ENCODE measurements at regions not wholly inside any gene's neighbourhood (a gene's known extent, or its start where the extent isn't known, plus 50 kb on each side); places are given as distances from the start of the nearest gene placed in this dataset.

DNA sequence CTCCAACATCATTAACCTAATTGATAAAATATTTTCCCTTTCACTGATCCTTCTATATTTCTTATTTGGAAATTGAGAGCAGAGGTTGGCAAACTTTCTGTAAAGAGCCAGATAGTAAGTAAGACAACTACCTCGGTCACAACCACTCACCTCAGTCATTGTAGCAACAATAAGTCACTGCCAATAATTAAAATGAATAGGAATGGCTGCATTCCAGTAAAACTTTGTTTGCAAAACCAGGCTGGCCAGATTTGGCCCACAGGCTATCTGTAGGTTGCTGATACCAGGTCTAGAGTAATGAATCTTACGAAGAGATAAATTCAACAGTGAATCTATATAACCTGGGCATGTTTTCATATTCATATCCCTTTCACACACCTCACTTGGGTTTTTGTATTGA lies 316.2 kb upstream of the TBC1D5 start:
- H3K4ac ChIP-seq (ENCODE audit: low read depth, low read length), result no peak overlapping the region
- no peak overlapping the region for H3K9ac ChIP-seq (ENCODE audit: extremely low read depth, insufficient read length, low read length)
- no peak overlapping the region for H3K18ac ChIP-seq (ENCODE audit: insufficient read length, low read depth, low read length)
- Mint-ChIP-seq H3K4me3 (no peak overlapping the region), H3K27me3 (ENCODE audit: low read depth) (no peaks in the 10 kb centered on the region), H3K36me3 (ENCODE audit: insufficient read depth in 1 of 3, low read depth in 3 of 3) (peaks cover 0 to 12% (median 6%) of the 10 kb centered on the region in 3 experiments; a peak in 3 of 7 replicates), H3K27ac (peak overlapping the region in 1 of 3 experiments; percentile 65; a peak in 1 of 7 replicates), H3K9me3 (peaks cover 3 to 4% of the 10 kb centered on the region in 2 experiments; a peak in 2 of 5 replicates), H3K4me1 (no peaks in the 10 kb centered on the region)
- no peak overlapping the region for H3K27ac ChIP-seq (ENCODE audit: insufficient read length, low read depth, low read length)
- no peak overlapping the region for H2AK5ac ChIP-seq (ENCODE audit: insufficient read length, low read length)
- DNase-seq, result no peak
- H2AFZ ChIP-seq (ENCODE audit: low read length), result no peak overlapping the region
- no peak overlapping the region for H2BK15ac ChIP-seq (ENCODE audit: low read depth, low read length)
- no peaks in the 10 kb centered on the region for H3K79me2 ChIP-seq (ENCODE audit: insufficient read depth, low read length)
- no peaks in the 10 kb centered on the region for H3K79me1 ChIP-seq (ENCODE audit: insufficient read depth, low read depth, low read length, poor library complexity, severe bottlenecking)
- H3K4me2 ChIP-seq (ENCODE audit: insufficient read depth, insufficient read length, low read length), result no peak overlapping the region
- H3K23ac ChIP-seq (ENCODE audit: insufficient read length, low read depth, low read length), result no peak overlapping the region
- no peak overlapping the region for H3K56ac ChIP-seq (ENCODE audit: insufficient read length, low read depth, low read length)
- no peak overlapping the region for H2BK120ac ChIP-seq (ENCODE audit: low read depth, low read length, poor library complexity, severe bottlenecking)
- H3K9me3 ChIP-seq (ENCODE audit: control insufficient read depth, low read depth, low read length), result no peaks in the 10 kb centered on the region
- H4K8ac ChIP-seq (replicated peaks; ENCODE audit: insufficient read length, low read depth, low read length), result no peak overlapping the region
- H2BK12ac ChIP-seq (ENCODE audit: insufficient read length, low read depth, low read length), result no peak overlapping the region
- TF ChIP-seq, protein P1, sequence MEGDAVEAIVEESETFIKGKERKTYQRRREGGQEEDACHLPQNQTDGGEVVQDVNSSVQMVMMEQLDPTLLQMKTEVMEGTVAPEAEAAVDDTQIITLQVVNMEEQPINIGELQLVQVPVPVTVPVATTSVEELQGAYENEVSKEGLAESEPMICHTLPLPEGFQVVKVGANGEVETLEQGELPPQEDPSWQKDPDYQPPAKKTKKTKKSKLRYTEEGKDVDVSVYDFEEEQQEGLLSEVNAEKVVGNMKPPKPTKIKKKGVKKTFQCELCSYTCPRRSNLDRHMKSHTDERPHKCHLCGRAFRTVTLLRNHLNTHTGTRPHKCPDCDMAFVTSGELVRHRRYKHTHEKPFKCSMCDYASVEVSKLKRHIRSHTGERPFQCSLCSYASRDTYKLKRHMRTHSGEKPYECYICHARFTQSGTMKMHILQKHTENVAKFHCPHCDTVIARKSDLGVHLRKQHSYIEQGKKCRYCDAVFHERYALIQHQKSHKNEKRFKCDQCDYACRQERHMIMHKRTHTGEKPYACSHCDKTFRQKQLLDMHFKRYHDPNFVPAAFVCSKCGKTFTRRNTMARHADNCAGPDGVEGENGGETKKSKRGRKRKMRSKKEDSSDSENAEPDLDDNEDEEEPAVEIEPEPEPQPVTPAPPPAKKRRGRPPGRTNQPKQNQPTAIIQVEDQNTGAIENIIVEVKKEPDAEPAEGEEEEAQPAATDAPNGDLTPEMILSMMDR (conservative IDR thresholded peaks at IDR 0.05), result no peak
- H4K5ac ChIP-seq (ENCODE audit: insufficient read length, low read depth, low read length), result no peak overlapping the region
- H3K27me3 ChIP-seq (ENCODE audit: insufficient read depth, low read length), result no peaks in the 10 kb centered on the region
- H3K4me1 ChIP-seq (ENCODE audit: insufficient read depth, low read length), result no peaks in the 10 kb centered on the region
- no peaks in the 10 kb centered on the region for H3K23me2 ChIP-seq (ENCODE audit: insufficient read length, low read depth, low read length, poor library complexity, severe bottlenecking)
- no peak overlapping the region for H3T11ph ChIP-seq (ENCODE audit: low read length)
- H2BK5ac ChIP-seq (ENCODE audit: insufficient read length, low read length), result no peak overlapping the region
- no peaks in the 10 kb centered on the region for H4K20me1 ChIP-seq (ENCODE audit: control insufficient read depth, insufficient read depth, insufficient read length)
- H3K14ac ChIP-seq (ENCODE audit: insufficient read depth, low read length), result no peak overlapping the region
- no peak overlapping the region for H4K91ac ChIP-seq (ENCODE audit: insufficient read length, low read depth, low read length)
- no CpG with 5 or more reads among the region's 2 CpGs for WGBS (ENCODE audit: extremely low coverage, insufficient read length, low lambda C conversion rate)
- no peak overlapping the region for H2BK20ac ChIP-seq (ENCODE audit: low read depth, low read length, poor library complexity, severe bottlenecking)
